Astrocyte of the cerebellum (primary cell): ENCODE measurements at regions not wholly inside any gene's neighbourhood (a gene's known extent, or its start where the extent isn't known, plus 50 kb on each side); places are given as distances from the start of the nearest gene placed in this dataset.

Experiments used
- DNase-seq: peaks from one replicate; pipeline ENCODE4 v3.0.0-alpha.2; 2011; ENCODE audit warnings: low read depth
- H3K4me3 ChIP-seq: 2 replicates; pipeline ENCODE4 v1.5.1; 2011; ENCODE audit warnings: mild to moderate bottlenecking, low read depth, low read length, moderate library complexity
- CTCF ChIP-seq: IDR thresholded peaks from 2 replicates; pipeline ENCODE4 v1.5.1; 2012; ENCODE audit warnings: low read length, low read depth, moderate library complexity, mild to moderate bottlenecking; ENCODE audit errors: missing control alignments
- in situ Hi-C: cut with HindIII; loops from 2 replicates; pipeline ENCODE4 v1.10.0; 2017; ENCODE audit warnings: low sequenced_read_pairs

- no peak overlapping the region for H3K4me3 ChIP-seq
- DNase-seq: no peak
- in situ Hi-C loops: no loop called here
- no peak for TF ChIP-seq CTCF
Observed at GRCh38 chr10:10833955-10834354, 183.7 kb upstream of the CELF2 start.

GRCh38 chr10:10844251-10844650, 173.4 kb upstream of the CELF2 start:
- no peak for TF ChIP-seq CTCF
- no peak overlapping the region for H3K4me3 ChIP-seq
- in situ Hi-C loops: no loop called here
- no peak for DNase-seq

- H3K4me3 ChIP-seq: no peak overlapping the region
- TF ChIP-seq CTCF: no peak
- in situ Hi-C loops: no loop called here
- no peak for DNase-seq
Observed at GRCh38 chr10:10845185-10845584, 172.5 kb upstream of the CELF2 start.

- H3K4me3 ChIP-seq: no peak overlapping the region
- TF ChIP-seq CTCF: no peak
- in situ Hi-C loops: no loop called here
- DNase-seq: no peak
Observed at GRCh38 chr10:10845826-10846503, 171.7 kb upstream of the CELF2 start.

- in situ Hi-C loops: no loop called here
- TF ChIP-seq CTCF: no peak
Observed at GRCh38 chr10:10846504-10846900, 171.2 kb upstream of the CELF2 start.

GRCh38 chr10:10847387-10847786, 170.3 kb upstream of the CELF2 start:
- in situ Hi-C loops: no loop called here
- no peak overlapping the region for H3K4me3 ChIP-seq
- TF ChIP-seq CTCF: no peak
- DNase-seq: no peak

More at GRCh38 chr10:10846504-10846900, 171.2 kb upstream of the CELF2 start:
- DNase-seq: no peak
- H3K4me3 ChIP-seq: no peak overlapping the region
